PC-3 (cell line): ENCODE measurements at regions not wholly inside any gene's neighbourhood (a gene's known extent, or its start where the extent isn't known, plus 50 kb on each side); places are given as distances from the start of the nearest gene placed in this dataset.

Source experiments
- ATAC-seq: fragments of 200-7000 bp; cut with Tn5 transposase; 2 replicates; pipeline ENCODE4 v1.9.1; 2020; ENCODE audit warnings: mild to moderate bottlenecking, moderate library complexity
- BruUV-seq: library from RNA; stranded (reverse); fragments of 400-500 nt; replicated peaks from 2 replicates; lab custom pipeline; 2021; lab: Mats Ljungman, UMichigan
- CTCF ChIA-PET: fragments of 300-600 bp; sonication (Branson Sonifier 250); formaldehyde crosslinking; loops from one replicate; lab custom pipeline; 2022; ENCODE audit warnings: antibody characterized with exemption; lab: Charles Lee
- POLR2A ChIA-PET: fragments of 300-600 bp; sonication (Branson Sonifier 250); formaldehyde crosslinking; loops from one replicate; lab custom pipeline; 2022; ENCODE audit warnings: antibody characterized with exemption; ENCODE audit not compliant: unreplicated experiment; lab: Charles Lee
- DNase-seq: peaks from one replicate; pipeline ENCODE4 v3.0.0-alpha.2; 2015
- H2AFZ ChIP-seq: fragments of 300-600 bp; sonication (generic); 2 replicates; pipeline ENCODE4 v1.6.0; 2016; ENCODE audit warnings: antibody characterized with exemption, low read length
- H3F3A ChIP-seq: fragments of 300-600 bp; sonication (generic); one replicate; pipeline ENCODE4 v1.6.0; 2017; ENCODE audit warnings: antibody characterized with exemption, low read length, control low read depth, mild to moderate bottlenecking; ENCODE audit not compliant: unreplicated experiment
- H3K27ac ChIP-seq: fragments of 300-600 bp; sonication (generic); 2 replicates; pipeline ENCODE4 v1.5.1; 2016; ENCODE audit warnings: mild to moderate bottlenecking, low read length
- H3K27me3 ChIP-seq: fragments of 300-600 bp; sonication (generic); 2 replicates; pipeline ENCODE4 v1.6.1; 2016; ENCODE audit warnings: low read length, mixed read lengths
- H3K36me3 ChIP-seq: fragments of 300-600 bp; sonication (generic); 2 replicates; pipeline ENCODE4 v1.6.1; 2016; ENCODE audit warnings: low read depth, mixed run types, low read length, mixed read lengths
- H3K4me1 ChIP-seq: fragments of 300-600 bp; sonication (generic); 2 replicates; pipeline ENCODE4 v1.5.1; 2016; ENCODE audit warnings: low read length; ENCODE audit not compliant: insufficient read depth
- H3K4me2 ChIP-seq: fragments of 300-600 bp; sonication (generic); 2 replicates; pipeline ENCODE4 v1.6.0; 2016; ENCODE audit warnings: low read length
- H3K4me3 ChIP-seq: fragments of 300-600 bp; sonication (generic); 2 replicates; pipeline ENCODE4 v1.5.1; 2016; ENCODE audit warnings: mild to moderate bottlenecking, low read length, mixed read lengths
- H3K79me2 ChIP-seq: fragments of 300-600 bp; sonication (generic); 2 replicates; pipeline ENCODE4 v1.6.1; 2017; ENCODE audit warnings: low read length, mixed read lengths
- H3K9ac ChIP-seq: fragments of 300-600 bp; sonication (generic); 2 replicates; pipeline ENCODE4 v1.6.0; 2016; ENCODE audit warnings: mild to moderate bottlenecking, low read length
- H3K9me2 ChIP-seq: fragments of 300-600 bp; sonication (generic); replicated peaks from 2 replicates; pipeline ENCODE4 v1.6.1; 2016; ENCODE audit warnings: mixed run types, low read length, mixed read lengths
- H3K9me3 ChIP-seq: fragments of 300-600 bp; sonication (generic); 2 replicates; pipeline ENCODE4 v1.6.1; 2016; ENCODE audit warnings: low read length, mixed read lengths
- H4K20me1 ChIP-seq: fragments of 300-600 bp; sonication (generic); 2 replicates; pipeline ENCODE4 v1.6.1; 2016; ENCODE audit warnings: low read length, mixed read lengths
- EZH2 ChIP-seq: fragments of 300-600 bp; sonication (generic); IDR thresholded peaks from one replicate; pipeline ENCODE4 v1.6.1; 2017; ENCODE audit warnings: antibody characterized with exemption, mild to moderate bottlenecking, low read length; ENCODE audit not compliant: unreplicated experiment
- EZH2phosphoT487 ChIP-seq: fragments of 300-600 bp; sonication (generic); IDR thresholded peaks from 2 replicates; pipeline ENCODE4 v1.6.1; 2018; ENCODE audit warnings: mild to moderate bottlenecking, antibody characterized with exemption, low read length, borderline replicate concordance
- intact Hi-C: fragments of 100-400 bp; cut with micrococcal nuclease; formaldehyde crosslinking; loops from 2 replicates; pipeline ENCODE4 v1.9.0; 2023
- TF ChIP-seq, protein P1 (sequence below): fragments of 300-600 bp; sonication (generic); conservative IDR thresholded peaks from 2 replicates; pipeline ENCODE4 v1.5.1; 2017; ENCODE audit warnings: antibody characterized with exemption, low read depth, mild to moderate bottlenecking, low read length

DNA sequence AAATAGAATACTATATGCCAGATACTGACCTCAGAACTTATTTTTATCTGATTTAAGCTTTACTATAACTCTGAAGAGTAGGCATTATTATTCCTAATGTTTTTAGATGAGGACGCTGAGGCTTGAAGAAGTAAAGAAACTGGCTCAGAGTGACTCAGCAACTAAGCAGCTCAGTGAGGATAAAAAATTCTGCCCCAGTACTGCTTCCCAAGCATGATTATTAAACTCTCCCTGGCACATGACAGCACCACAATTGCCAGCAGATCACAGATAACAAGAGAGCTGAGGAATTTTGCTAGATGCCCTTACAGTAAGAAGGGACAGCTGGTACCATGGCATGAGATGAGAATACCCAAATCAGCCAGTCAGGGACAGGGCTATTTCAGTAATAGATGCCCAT lies 219.4 kb downstream of the NKX6-1 start:
- H3K27ac ChIP-seq: no peak overlapping the region
- H3K9me3 ChIP-seq: no peaks in the 10 kb centered on the region
- no TSS peak for BruUV-seq
- no peaks in the 10 kb centered on the region for H3K27me3 ChIP-seq
- no peaks in the 10 kb centered on the region for H3K79me2 ChIP-seq
- peak; percentile 30 for DNase-seq
- CTCF ChIA-PET: interaction anchor here (0.5 kb wide), 1 partner anchor 138 kb away, joined by 14 read pairs; no protein-coding TSS in a partner anchor
- intact Hi-C loops: no loop called here
- H3F3A ChIP-seq: no peaks in the 10 kb centered on the region
- ATAC-seq: no peak
- H3K4me2 ChIP-seq: no peak overlapping the region
- H3K4me3 ChIP-seq: no peak overlapping the region
- H2AFZ ChIP-seq: no peak overlapping the region
- no peaks in the 10 kb centered on the region for H3K36me3 ChIP-seq
- H3K9ac ChIP-seq: no peak overlapping the region
- no peaks in the 10 kb centered on the region for H3K9me2 ChIP-seq
- TF ChIP-seq EZH2phosphoT487: no peak
- TF ChIP-seq, protein P1, sequence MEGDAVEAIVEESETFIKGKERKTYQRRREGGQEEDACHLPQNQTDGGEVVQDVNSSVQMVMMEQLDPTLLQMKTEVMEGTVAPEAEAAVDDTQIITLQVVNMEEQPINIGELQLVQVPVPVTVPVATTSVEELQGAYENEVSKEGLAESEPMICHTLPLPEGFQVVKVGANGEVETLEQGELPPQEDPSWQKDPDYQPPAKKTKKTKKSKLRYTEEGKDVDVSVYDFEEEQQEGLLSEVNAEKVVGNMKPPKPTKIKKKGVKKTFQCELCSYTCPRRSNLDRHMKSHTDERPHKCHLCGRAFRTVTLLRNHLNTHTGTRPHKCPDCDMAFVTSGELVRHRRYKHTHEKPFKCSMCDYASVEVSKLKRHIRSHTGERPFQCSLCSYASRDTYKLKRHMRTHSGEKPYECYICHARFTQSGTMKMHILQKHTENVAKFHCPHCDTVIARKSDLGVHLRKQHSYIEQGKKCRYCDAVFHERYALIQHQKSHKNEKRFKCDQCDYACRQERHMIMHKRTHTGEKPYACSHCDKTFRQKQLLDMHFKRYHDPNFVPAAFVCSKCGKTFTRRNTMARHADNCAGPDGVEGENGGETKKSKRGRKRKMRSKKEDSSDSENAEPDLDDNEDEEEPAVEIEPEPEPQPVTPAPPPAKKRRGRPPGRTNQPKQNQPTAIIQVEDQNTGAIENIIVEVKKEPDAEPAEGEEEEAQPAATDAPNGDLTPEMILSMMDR: no peak
- TF ChIP-seq EZH2: no peak
- no peaks in the 10 kb centered on the region for H4K20me1 ChIP-seq
- POLR2A ChIA-PET: no interaction called here
- H3K4me1 ChIP-seq: no peaks in the 10 kb centered on the region

DNA sequence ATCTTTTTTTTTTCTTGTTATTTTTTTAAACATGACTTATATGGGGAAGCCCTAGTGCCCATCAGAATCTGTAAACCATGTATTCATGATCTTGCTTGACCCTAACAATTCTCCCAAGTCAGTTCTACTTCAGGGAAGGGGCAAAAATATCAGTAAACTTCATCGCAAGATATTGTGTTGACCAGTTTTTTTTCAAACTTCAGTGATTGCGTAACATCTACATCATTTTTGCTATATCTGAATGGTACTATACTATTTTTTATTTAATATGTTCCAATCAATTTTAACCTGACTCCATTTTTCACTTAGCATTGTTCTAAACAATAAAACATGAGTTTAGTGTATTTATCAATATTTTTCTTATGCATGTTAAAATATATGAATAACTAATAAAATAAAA lies 221.2 kb downstream of the NKX6-1 start:
- BruUV-seq: no TSS peak
- no peak for TF ChIP-seq EZH2phosphoT487
- TF ChIP-seq EZH2: no peak
- TF ChIP-seq, protein P1: no peak
- ATAC-seq (no peak), DNase-seq (no peak)
- Histone ChIP-seq H4K20me1 (no peaks in the 10 kb centered on the region), H3K4me3 (no peak overlapping the region), H3K36me3 (no peaks in the 10 kb centered on the region), H3K79me2 (no peaks in the 10 kb centered on the region), H3K27ac (no peak overlapping the region), H3K9me2 (no peaks in the 10 kb centered on the region), H3K4me2 (no peak overlapping the region), H3F3A (no peaks in the 10 kb centered on the region), H3K9me3 (no peaks in the 10 kb centered on the region), H3K9ac (no peak overlapping the region), H3K27me3 (no peaks in the 10 kb centered on the region), H2AFZ (no peak overlapping the region), H3K4me1 (no peaks in the 10 kb centered on the region)
- intact Hi-C loops: no loop called here
- ChIA-PET POLR2A (no interaction called here), CTCF (no interaction called here)

DNA sequence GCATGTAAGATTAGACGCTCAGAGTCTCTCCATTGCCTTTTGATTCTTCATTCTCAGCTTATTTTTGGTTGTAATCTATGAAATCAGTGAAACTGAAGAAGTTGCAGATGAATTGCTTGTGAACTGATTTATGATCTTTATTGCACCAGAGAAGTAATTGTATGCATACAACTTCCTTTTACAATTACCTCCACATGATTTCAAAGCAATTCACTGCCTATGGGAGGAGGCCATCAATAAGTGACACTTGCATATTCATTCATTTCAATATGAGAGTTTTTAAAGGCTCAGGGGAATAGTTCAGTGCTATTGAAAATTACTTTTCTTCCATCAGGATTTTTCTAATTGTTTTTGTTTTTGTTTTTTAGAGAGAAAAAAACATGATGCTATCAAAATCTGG lies 222.3 kb downstream of the NKX6-1 start:
- H3K27me3 ChIP-seq: no peaks in the 10 kb centered on the region
- H3K9ac ChIP-seq: no peak overlapping the region
- H3K36me3 ChIP-seq: no peaks in the 10 kb centered on the region
- H2AFZ ChIP-seq: no peak overlapping the region
- no peaks in the 10 kb centered on the region for H3K9me2 ChIP-seq
- H3K9me3 ChIP-seq: no peaks in the 10 kb centered on the region
- ATAC-seq: no peak
- POLR2A ChIA-PET: no interaction called here
- CTCF ChIA-PET: no interaction called here
- TF ChIP-seq EZH2phosphoT487 (no peak), EZH2 (no peak)
- TF ChIP-seq, protein P1: no peak
- no peak overlapping the region for H3K4me3 ChIP-seq
- no peaks in the 10 kb centered on the region for H4K20me1 ChIP-seq
- intact Hi-C loops: no loop called here
- DNase-seq: no peak
- no peak overlapping the region for H3K27ac ChIP-seq
- no TSS peak for BruUV-seq
- no peaks in the 10 kb centered on the region for H3F3A ChIP-seq
- no peaks in the 10 kb centered on the region for H3K79me2 ChIP-seq
- no peaks in the 10 kb centered on the region for H3K4me1 ChIP-seq
- no peak overlapping the region for H3K4me2 ChIP-seq
